HL-60 (cell line): ENCODE measurements at regions not wholly inside any gene's neighbourhood (a gene's known extent, or its start where the extent isn't known, plus 50 kb on each side); places are given as distances from the start of the nearest gene placed in this dataset.

Source experiments
- DNase-seq, 2 experiments: peaks; one replicate each; pipeline ENCODE4 v3.0.0-alpha.2; 2010 to 2020; ENCODE audit warnings: low read depth in 1 of 2, low spot score in 1 of 2
- H3K27ac ChIP-seq: fragments of 250-450 bp; sonication (Bioruptor Pico); replicated peaks from 2 replicates; pipeline ENCODE4 v1.5.1; 2020; ENCODE audit warnings: mild to moderate bottlenecking, moderate library complexity
- H3K27me3 ChIP-seq: fragments of 250-450 bp; sonication (Bioruptor Pico); 2 replicates; pipeline ENCODE4 v1.5.1; 2021; ENCODE audit warnings: mild to moderate bottlenecking, moderate library complexity; ENCODE audit not compliant: insufficient read depth, poor library complexity, severe bottlenecking
- H3K4me3 ChIP-seq: replicated peaks from 2 replicates; pipeline ENCODE4 v1.5.1; 2011; ENCODE audit warnings: mild to moderate bottlenecking, control low read depth, low read length; ENCODE audit not compliant: insufficient read depth
- GABPA ChIP-seq: IDR thresholded peaks from 2 replicates; pipeline ENCODE4 v1.6.1; 2012; ENCODE audit warnings: low read depth
- POLR2AphosphoS5 ChIP-seq: IDR thresholded peaks from 2 replicates; pipeline ENCODE4 v1.6.1; 2012; ENCODE audit warnings: low read depth
- SPI1 ChIP-seq: IDR thresholded peaks from 2 replicates; pipeline ENCODE4 v1.6.1; 2012; ENCODE audit warnings: low read depth, mild to moderate bottlenecking, borderline replicate concordance
- TF ChIP-seq, protein P1 (sequence below): IDR thresholded peaks from 2 replicates; pipeline ENCODE4 v1.6.1; 2012; ENCODE audit warnings: low read depth; ENCODE audit not compliant: insufficient replicate concordance
- TF ChIP-seq, protein P2 (sequence below): IDR thresholded peaks from one replicate; pipeline ENCODE4 v1.5.1; 2011; ENCODE audit warnings: low read length, control low read depth, inconsistent platforms; ENCODE audit not compliant: insufficient read depth

DNA sequence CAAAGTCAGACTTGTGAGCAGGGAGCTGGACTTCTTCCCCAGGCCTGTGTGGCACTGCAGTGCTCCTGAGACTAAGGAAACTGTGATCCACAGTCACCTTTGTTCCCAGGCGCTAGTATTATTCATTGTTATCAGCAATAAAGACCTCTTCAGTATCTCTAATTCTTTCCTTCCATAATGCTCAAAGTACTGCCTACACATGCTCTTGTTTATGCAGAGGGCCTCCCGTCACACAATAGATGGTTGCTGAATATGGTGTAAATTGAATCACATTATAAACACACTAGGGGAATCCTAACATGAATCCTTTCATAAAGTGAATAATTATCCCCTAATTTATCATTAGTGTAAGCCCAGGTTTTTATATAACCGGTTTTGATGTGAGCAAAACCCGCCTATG, 493.3 kb downstream of the BUD13 start:
- DNase-seq, result no peak
- H3K27me3 ChIP-seq, result no peaks in the 10 kb centered on the region
- TF ChIP-seq GABPA, result no peak
- TF ChIP-seq, protein P1, sequence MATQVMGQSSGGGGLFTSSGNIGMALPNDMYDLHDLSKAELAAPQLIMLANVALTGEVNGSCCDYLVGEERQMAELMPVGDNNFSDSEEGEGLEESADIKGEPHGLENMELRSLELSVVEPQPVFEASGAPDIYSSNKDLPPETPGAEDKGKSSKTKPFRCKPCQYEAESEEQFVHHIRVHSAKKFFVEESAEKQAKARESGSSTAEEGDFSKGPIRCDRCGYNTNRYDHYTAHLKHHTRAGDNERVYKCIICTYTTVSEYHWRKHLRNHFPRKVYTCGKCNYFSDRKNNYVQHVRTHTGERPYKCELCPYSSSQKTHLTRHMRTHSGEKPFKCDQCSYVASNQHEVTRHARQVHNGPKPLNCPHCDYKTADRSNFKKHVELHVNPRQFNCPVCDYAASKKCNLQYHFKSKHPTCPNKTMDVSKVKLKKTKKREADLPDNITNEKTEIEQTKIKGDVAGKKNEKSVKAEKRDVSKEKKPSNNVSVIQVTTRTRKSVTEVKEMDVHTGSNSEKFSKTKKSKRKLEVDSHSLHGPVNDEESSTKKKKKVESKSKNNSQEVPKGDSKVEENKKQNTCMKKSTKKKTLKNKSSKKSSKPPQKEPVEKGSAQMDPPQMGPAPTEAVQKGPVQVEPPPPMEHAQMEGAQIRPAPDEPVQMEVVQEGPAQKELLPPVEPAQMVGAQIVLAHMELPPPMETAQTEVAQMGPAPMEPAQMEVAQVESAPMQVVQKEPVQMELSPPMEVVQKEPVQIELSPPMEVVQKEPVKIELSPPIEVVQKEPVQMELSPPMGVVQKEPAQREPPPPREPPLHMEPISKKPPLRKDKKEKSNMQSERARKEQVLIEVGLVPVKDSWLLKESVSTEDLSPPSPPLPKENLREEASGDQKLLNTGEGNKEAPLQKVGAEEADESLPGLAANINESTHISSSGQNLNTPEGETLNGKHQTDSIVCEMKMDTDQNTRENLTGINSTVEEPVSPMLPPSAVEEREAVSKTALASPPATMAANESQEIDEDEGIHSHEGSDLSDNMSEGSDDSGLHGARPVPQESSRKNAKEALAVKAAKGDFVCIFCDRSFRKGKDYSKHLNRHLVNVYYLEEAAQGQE, result no peak
- TF ChIP-seq POLR2AphosphoS5, result no peak
- TF ChIP-seq, protein P2, sequence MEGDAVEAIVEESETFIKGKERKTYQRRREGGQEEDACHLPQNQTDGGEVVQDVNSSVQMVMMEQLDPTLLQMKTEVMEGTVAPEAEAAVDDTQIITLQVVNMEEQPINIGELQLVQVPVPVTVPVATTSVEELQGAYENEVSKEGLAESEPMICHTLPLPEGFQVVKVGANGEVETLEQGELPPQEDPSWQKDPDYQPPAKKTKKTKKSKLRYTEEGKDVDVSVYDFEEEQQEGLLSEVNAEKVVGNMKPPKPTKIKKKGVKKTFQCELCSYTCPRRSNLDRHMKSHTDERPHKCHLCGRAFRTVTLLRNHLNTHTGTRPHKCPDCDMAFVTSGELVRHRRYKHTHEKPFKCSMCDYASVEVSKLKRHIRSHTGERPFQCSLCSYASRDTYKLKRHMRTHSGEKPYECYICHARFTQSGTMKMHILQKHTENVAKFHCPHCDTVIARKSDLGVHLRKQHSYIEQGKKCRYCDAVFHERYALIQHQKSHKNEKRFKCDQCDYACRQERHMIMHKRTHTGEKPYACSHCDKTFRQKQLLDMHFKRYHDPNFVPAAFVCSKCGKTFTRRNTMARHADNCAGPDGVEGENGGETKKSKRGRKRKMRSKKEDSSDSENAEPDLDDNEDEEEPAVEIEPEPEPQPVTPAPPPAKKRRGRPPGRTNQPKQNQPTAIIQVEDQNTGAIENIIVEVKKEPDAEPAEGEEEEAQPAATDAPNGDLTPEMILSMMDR, result no peak
- no peak for TF ChIP-seq SPI1
- no peak overlapping the region for H3K27ac ChIP-seq
- no peak overlapping the region for H3K4me3 ChIP-seq

DNA sequence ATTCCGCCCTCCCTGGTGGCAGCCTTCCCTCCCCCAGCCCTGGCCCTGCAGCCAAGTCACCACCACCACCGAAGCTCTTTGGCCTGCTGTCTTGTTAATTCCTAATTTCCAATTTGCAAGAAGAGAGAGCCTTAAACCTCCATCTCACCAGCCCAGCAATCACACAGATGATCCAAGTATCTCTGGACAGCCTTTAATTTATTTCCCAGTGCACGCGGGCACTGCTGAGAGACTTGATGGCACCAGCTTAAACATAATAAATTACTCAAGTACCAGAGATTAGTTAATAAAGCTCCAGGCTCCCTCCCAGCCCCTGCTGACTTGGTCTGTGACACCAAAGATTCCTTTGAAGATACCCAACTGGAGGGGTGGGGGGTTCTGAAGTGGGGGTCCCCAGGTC, 494.7 kb downstream of the BUD13 start:
- no peak for DNase-seq
- Histone ChIP-seq H3K27me3 (no peaks in the 10 kb centered on the region), H3K27ac (no peak overlapping the region), H3K4me3 (no peak overlapping the region)
- TF ChIP-seq SPI1 (no peak), GABPA (no peak), POLR2AphosphoS5 (no peak)
- TF ChIP-seq, protein P1, result no peak
- TF ChIP-seq, protein P2, result no peak

DNA sequence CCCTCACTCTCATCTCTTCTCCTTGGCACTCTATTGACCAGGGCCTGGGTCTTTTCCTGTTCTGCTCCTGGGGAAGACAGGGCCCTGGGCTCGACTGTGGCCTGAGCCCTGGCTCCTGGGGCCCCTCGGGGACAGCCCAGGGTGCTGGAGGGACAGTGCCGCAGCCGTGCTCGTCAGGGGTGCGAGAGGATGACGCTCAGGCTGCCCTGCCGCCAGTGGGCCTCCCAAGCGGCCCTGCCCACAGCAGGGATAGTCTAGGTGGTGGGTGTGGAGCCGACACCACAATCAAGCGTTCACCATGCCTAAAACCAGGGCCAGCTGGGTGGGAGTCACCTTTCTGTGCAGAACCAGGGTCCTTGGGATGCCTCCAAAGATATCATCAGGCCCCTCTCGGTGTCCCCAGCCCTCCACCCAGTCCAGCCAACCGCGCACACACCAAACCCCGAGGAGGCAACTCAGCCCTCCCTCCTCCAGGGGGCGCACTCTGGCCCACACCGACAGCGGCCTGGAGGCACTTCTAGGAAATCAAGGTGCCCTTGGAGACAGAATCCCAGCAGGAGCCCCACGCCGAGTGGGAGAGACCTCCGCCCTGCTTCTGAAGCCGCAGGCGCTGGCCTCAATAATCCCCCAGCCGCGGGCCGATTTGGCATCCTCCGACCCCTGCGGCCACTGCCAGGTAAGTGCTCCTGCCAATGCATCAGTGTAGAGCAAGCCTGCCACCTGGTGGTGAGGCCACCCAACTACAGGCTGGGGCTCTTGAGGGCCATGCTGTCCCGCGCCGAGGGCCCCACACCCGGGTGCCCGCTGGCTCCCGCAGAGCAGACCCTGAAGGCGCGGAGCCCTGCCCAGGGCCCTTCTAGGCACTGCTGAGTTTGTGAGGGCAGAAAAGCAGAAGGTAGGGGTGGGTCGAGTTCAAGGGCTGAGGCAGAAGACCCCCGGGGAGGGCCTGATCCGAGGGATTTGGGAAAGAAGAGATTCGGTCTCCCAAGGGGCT, 496.4 kb downstream of the BUD13 start:
- TF ChIP-seq, protein P2, result peak; percentile 85
- TF ChIP-seq SPI1, result no peak
- no peak overlapping the region for H3K4me3 ChIP-seq
- DNase-seq, result peak; percentile 50 to 67
- H3K27ac ChIP-seq, result no peak overlapping the region
- no peaks in the 10 kb centered on the region for H3K27me3 ChIP-seq
